Gastrocnemius medialis (tissue), 4 donors: ENCODE measurements at regions not wholly inside any gene's neighbourhood (a gene's known extent, or its start where the extent isn't known, plus 50 kb on each side); places are given as distances from the start of the nearest gene placed in this dataset.

Experiments used
- ATAC-seq, 2 donors: fragments of 150-250 bp; one replicate each; pipeline ENCODE4 v1.9.1; 2016
- DNase-seq, 2 donors: peaks; one replicate each; pipeline ENCODE4 v3.0.0-alpha.2; 2019
- H3K27ac ChIP-seq, 4 donors: fragments of 200-600 bp; sonication (generic); 1 replicate in 1 of 4; 2 replicates in 3 of 4; pipeline ENCODE4 v1.5.1; 2016 to 2018; ENCODE audit warnings: mild to moderate bottlenecking in 2 of 4, moderate library complexity in 1 of 4
- H3K27me3 ChIP-seq, 3 donors: fragments of 200-600 bp; sonication (generic) in 2 of 3; 1 replicate in 1 of 3; 2 replicates in 2 of 3; pipeline versions ENCODE4 v1.5.1 to v1.6.0; 2016 to 2019; ENCODE audit warnings: mild to moderate bottlenecking in 1 of 3, moderate library complexity in 1 of 3
- H3K36me3 ChIP-seq, 2 donors: fragments of 200-600 bp; sonication (generic) in 1 of 2; one replicate each; pipeline ENCODE4 v1.5.1; 2017 to 2018
- H3K4me1 ChIP-seq, 2 donors: fragments of 200-600 bp; sonication (generic) in 1 of 2; one replicate each; pipeline ENCODE4 v1.5.1; 2016 to 2017; ENCODE audit warnings: mild to moderate bottlenecking in 2 of 2
- H3K4me3 ChIP-seq, 4 donors: fragments of 200-600 bp; sonication (generic) in 3 of 4; 1 replicate in 1 of 4; 2 replicates in 3 of 4; pipeline ENCODE4 v1.5.1; 2016 to 2019; ENCODE audit warnings: mild to moderate bottlenecking in 2 of 4
- H3K9me3 ChIP-seq, 3 donors: fragments of 200-600 bp; sonication (generic) in 2 of 3; 1 replicate in 1 of 3; 2 replicates in 2 of 3; pipeline ENCODE4 v1.5.1; 2016 to 2019
- POLR2A ChIP-seq, 2 donors: fragments of 450-650 bp; IDR thresholded peaks; one replicate each; pipeline ENCODE4 v1.6.1; 2017; ENCODE audit warnings: antibody characterized with exemption in 2 of 2, mild to moderate bottlenecking in 2 of 2, moderate library complexity in 2 of 2
- in situ Hi-C, 4 donors: fragments of 200-750 bp; cut with MboI; loops; one replicate each; pipeline versions ENCODE4 v1.15.0 to v1.8.0; 2017; ENCODE audit warnings: low sequenced_read_pairs in 4 of 4
- intact Hi-C: fragments of 100-400 bp; cut with DNase I; formaldehyde crosslinking; loops from one replicate; pipeline ENCODE4 v1.15.1; 2023; ENCODE audit warnings: low total_unique reads
- TF ChIP-seq, protein P1 (sequence below), 5 experiments: fragments of 450-650 bp in 3 of 5; fragments of 200-600 bp in 2 of 5; sonication (generic) in 2 of 5; IDR thresholded peaks in 4 of 5; conservative IDR thresholded peaks in 1 of 5; 1 replicate in 4 of 5; 2 replicates in 1 of 5; pipeline ENCODE4 v1.5.1; 2016 to 2019; ENCODE audit warnings: antibody characterized with exemption in 5 of 5, mild to moderate bottlenecking in 3 of 5, moderate library complexity in 3 of 5

DNA sequence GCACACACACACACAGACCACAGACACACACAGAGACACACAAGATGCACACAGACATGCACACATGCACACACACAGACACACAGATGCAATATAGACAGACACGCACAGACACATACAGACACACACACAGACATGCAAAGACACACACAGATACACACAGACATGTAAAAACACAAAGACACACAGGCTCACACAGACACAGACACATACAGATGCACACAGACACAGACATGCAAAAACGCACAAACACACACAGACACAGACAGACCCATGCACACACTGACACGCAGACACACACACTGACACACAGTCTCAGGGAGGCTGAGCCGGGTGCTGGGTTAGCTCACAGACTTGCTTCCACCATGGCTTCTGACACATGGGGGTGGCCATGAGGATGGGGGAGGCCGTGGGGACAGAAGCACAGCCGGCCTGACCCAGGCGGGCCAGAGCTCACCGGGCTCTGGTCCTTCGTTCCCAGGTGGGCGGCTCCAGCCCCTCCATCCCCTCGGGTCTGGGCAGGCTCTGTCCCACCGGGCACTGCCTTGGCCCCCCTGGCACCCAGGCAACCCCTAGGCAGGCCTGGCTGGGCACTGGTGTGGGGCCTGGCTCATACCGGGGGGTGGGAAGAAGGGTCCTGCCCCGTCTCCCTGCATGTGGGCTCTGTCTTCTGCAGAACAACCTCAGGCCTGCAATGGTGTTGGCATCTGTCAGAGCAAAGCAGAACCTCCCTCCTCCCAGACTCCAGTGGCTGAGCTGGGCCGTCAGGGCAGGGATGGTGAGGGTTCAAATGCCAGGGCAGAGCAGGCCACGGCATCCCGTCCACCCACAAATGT is 1489.5 kb downstream of the BRD1 start:
- DNase-seq, result no peak
- ATAC-seq, result no peak
- intact Hi-C loops, result no loop called here
- TF ChIP-seq, protein P1, sequence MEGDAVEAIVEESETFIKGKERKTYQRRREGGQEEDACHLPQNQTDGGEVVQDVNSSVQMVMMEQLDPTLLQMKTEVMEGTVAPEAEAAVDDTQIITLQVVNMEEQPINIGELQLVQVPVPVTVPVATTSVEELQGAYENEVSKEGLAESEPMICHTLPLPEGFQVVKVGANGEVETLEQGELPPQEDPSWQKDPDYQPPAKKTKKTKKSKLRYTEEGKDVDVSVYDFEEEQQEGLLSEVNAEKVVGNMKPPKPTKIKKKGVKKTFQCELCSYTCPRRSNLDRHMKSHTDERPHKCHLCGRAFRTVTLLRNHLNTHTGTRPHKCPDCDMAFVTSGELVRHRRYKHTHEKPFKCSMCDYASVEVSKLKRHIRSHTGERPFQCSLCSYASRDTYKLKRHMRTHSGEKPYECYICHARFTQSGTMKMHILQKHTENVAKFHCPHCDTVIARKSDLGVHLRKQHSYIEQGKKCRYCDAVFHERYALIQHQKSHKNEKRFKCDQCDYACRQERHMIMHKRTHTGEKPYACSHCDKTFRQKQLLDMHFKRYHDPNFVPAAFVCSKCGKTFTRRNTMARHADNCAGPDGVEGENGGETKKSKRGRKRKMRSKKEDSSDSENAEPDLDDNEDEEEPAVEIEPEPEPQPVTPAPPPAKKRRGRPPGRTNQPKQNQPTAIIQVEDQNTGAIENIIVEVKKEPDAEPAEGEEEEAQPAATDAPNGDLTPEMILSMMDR (IDR thresholded peaks at IDR 0.05 in 4 of 5, conservative IDR thresholded peaks at IDR 0.05 in 1 of 5), result no peak
- TF ChIP-seq POLR2A (IDR thresholded peaks at IDR 0.05), result no peak
- H3K4me3 ChIP-seq, result no peak overlapping the region
- peaks cover 0 to 2% (median 0%) of the 10 kb centered on the region in 3 donors for H3K27me3 ChIP-seq
- no peaks in the 10 kb centered on the region for H3K4me1 ChIP-seq
- H3K36me3 ChIP-seq, result no peaks in the 10 kb centered on the region
- in situ Hi-C loops, result no loop called here
- H3K27ac ChIP-seq, result no peak overlapping the region
- no peaks in the 10 kb centered on the region for H3K9me3 ChIP-seq

DNA sequence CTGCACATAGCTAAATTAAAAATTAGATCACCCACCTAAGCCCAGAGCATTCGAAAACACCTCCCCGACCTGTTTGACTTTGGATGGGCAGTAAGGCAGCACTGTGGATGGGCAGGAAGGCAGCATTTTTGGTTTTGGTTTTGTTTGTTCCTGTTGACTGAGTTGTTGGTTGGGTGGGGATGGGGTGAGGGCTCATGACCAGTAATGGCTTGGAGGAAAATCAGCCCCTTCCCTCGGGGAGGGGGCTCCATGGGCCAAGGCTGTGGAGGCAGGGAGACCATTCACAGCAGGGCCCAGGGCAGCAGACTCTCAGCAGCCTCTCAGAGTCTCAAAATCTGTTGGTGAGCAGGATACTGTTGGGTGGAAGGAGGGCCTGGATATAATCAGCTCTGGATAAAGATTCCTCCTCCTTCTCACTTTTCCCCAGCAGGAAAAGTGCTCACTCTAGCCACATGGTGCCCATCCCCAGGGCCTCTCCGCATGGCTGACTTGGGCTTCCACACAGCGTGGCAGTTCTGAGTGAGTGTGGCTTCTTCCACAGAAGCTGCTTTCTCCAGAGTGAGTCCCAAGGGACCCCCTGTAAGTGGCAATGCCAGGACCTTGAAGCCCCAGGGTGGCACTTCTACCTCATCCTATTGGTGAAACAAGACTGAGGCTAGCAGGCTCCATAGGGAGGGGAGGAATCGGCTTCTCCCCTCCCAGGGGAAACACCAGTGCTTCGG is 1491.2 kb downstream of the BRD1 start:
- ATAC-seq (no peak), DNase-seq (no peak)
- no peak overlapping the region for H3K27ac ChIP-seq
- TF ChIP-seq, protein P1 (IDR thresholded peaks at IDR 0.05 in 4 of 5, conservative IDR thresholded peaks at IDR 0.05 in 1 of 5), result no peak
- TF ChIP-seq POLR2A (IDR thresholded peaks at IDR 0.05), result no peak
- intact Hi-C loops, result no loop called here
- H3K4me3 ChIP-seq, result no peak overlapping the region
- in situ Hi-C loops, result no loop called here
- no peaks in the 10 kb centered on the region for H3K36me3 ChIP-seq
- no peaks in the 10 kb centered on the region for H3K4me1 ChIP-seq
- H3K9me3 ChIP-seq, result no peaks in the 10 kb centered on the region
- peaks cover 0 to 2% (median 0%) of the 10 kb centered on the region in 3 donors for H3K27me3 ChIP-seq

DNA sequence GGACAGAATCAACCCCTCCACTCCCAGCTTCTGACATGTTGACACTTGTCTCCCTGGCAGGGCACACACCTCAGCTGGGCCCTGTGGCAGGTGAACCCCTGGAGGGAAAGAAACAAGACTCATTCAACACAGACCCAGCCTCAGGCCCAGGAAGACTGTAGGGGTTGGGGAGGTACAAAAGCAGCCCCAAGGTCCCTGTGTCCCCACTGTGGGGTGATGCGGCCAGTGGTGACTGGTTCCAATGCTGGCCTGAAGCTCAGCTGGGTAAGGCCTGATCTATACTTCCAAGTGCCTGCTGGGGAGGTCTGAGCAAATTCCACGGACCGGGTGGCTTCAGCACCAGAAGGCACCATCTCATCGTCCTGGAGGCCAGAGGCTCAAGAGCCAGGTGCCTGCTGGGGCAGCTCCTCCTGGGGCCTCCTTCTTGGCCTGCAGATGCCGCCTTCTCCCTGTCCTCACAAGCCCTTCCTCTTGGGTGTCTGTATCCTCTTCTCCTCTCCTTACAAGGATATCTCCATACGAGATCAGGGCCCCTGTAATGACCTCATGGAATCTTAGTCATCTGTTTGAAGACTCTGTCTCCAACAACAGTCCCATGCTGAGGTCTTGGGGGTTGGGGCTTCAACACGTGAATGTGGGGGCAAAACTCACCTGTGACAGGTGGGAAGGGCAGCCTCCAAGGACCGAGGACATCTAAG is 1492.1 kb downstream of the BRD1 start:
- Histone ChIP-seq H3K27me3 (no peaks in the 10 kb centered on the region), H3K27ac (no peak overlapping the region), H3K9me3 (no peaks in the 10 kb centered on the region), H3K4me3 (no peak overlapping the region), H3K36me3 (no peaks in the 10 kb centered on the region), H3K4me1 (no peaks in the 10 kb centered on the region)
- no peak for ATAC-seq
- in situ Hi-C loops, result no loop called here
- no peak for DNase-seq
- TF ChIP-seq, protein P1 (IDR thresholded peaks at IDR 0.05 in 4 of 5, conservative IDR thresholded peaks at IDR 0.05 in 1 of 5), result no peak
- TF ChIP-seq POLR2A (IDR thresholded peaks at IDR 0.05), result no peak
- intact Hi-C loops, result no loop called here

DNA sequence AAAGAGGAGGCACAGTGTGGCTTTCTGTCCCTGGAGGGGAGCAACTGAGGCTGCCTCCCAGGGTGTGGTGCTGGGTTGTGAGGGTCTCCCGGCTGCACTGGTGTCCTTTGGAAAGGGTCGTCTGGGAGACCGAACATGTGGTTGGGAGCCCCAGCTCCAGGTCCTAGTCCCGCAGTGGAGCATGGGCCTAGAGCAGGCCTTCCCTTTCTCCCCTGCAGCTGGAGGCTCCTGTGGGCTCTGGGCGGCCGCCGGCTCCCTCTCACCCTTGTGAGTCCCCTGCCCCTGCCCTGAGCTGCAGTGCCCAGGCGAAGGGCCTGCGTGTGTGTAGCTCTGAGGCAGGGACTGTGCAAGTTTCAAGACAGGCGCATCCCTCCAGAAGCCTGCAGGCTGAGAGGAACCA is 1492.7 kb downstream of the BRD1 start:
- in situ Hi-C loops (no loop called here), intact Hi-C loops (no loop called here)
- Histone ChIP-seq H3K27me3 (no peaks in the 10 kb centered on the region), H3K36me3 (no peaks in the 10 kb centered on the region), H3K4me3 (no peak overlapping the region), H3K27ac (no peak overlapping the region), H3K9me3 (no peaks in the 10 kb centered on the region), H3K4me1 (no peaks in the 10 kb centered on the region)
- no peak for DNase-seq
- ATAC-seq, result no peak
- TF ChIP-seq POLR2A (IDR thresholded peaks at IDR 0.05), result no peak
- TF ChIP-seq, protein P1 (IDR thresholded peaks at IDR 0.05 in 4 of 5, conservative IDR thresholded peaks at IDR 0.05 in 1 of 5), result no peak
